ENCODE measurements at regions not wholly inside any gene's neighbourhood (a gene's known extent, or its start where the extent isn't known, plus 50 kb on each side); places are given as distances from the start of the nearest gene placed in this dataset.

DNA sequence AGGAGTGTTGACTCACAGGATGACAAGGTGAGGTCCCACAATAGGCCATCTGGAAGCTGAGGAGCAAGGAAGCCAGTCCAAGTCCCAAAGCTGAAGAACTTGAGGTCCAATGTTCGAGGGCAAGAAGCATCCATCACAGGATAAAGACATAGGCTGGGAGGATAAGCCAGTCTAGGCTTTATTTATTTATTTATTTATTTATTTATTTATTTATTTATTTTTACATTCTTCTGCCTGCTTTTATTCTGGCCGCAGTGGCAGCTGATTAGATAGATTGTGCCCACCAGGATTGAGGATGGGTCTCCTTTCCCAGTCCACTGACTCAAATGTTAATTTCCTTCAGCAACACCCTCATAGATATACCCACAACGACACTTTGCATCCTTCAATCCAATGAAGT is 472.2 kb upstream of the DPPA4 start:
- no peaks in the 10 kb centered on the region for H3K9me3 Mint-ChIP-seq (ENCODE audit: low read depth)
- CTCF ChIA-PET = interaction anchor here (0.6 kb wide), 2 partner anchors 74 to 112 kb away, joined by 3 read pairs; no protein-coding TSS in a partner anchor
- ATAC-seq (no peak), DNase-seq (no peak)
- peaks cover 33% of the 10 kb centered on the region for H3K4me1 Mint-ChIP-seq
- H3K27me3 Mint-ChIP-seq = no peaks in the 10 kb centered on the region
- intact Hi-C loops (cut with DNase I, micrococcal nuclease) = loop anchor here (5.0 to 10.0 kb wide), 6 partner anchors 1005 to 1798 kb away; partner anchors contain the start of genes NECTIN3 (in 2 of the 2) and CD96 (in 1 of the 2)
- no peak overlapping the region for H3K27ac Mint-ChIP-seq
- no peak overlapping the region for H3K4me3 Mint-ChIP-seq
- POLR2A ChIA-PET = no interaction called here
- H3K36me3 Mint-ChIP-seq (ENCODE audit: low read depth) = peaks cover 2% of the 10 kb centered on the region

DNA sequence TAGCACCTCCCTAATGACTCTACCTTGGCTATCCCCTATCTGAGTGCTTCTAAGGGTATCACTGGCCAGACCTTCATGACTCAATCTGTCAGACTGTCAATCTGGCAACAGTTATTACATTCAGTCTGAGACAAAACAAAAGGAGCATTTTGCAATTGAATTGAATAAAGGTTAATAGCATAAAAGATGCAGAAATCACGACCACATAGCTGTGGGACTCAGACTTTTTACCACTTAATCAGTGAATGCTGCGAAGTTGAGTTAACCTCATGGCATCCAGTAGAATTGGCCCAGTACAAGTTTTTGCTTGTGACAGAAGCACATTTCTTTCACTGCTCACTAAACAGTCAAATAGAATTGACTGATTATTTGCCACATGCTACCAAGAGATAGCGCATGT is 480.7 kb upstream of the DPPA4 start:
- Mint-ChIP-seq H3K9me3 (ENCODE audit: low read depth) (no peaks in the 10 kb centered on the region), H3K4me3 (no peak overlapping the region), H3K36me3 (ENCODE audit: low read depth) (no peaks in the 10 kb centered on the region), H3K4me1 (no peaks in the 10 kb centered on the region), H3K27me3 (no peaks in the 10 kb centered on the region), H3K27ac (no peak overlapping the region)
- no peak for ATAC-seq
- DNase-seq = no peak
- ChIA-PET POLR2A (no interaction called here), CTCF (interaction anchor here (0.5 to 1.5 kb wide), 2 partner anchors 11 to 1240 kb away, joined by 3 read pairs; no protein-coding TSS in a partner anchor)
- intact Hi-C loops (cut with DNase I, micrococcal nuclease) = no loop called here

DNA sequence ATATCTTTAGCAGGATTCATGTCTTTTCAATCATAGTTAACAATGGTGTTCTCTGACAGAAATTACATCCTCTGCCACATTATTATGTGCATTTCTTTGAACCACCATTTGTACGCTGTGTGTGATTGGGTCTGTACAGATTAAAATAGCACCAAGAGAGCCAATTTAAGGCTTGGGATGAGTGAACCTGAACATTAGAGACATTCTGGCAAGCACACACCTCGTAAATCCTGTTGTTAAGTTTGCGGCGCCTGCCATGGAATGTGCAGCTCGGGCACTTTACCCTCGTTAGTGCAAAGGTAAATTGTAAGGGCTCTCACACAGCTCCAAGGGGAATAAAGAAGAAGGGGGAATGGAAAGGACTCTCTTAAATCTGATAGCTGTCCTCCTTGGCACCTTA is 482.4 kb upstream of the DPPA4 start:
- Mint-ChIP-seq H3K4me3 (no peak overlapping the region), H3K9me3 (ENCODE audit: low read depth) (no peaks in the 10 kb centered on the region), H3K27ac (no peak overlapping the region), H3K36me3 (ENCODE audit: low read depth) (no peaks in the 10 kb centered on the region), H3K4me1 (no peaks in the 10 kb centered on the region), H3K27me3 (no peaks in the 10 kb centered on the region)
- CTCF ChIA-PET = no interaction called here
- POLR2A ChIA-PET = no interaction called here
- intact Hi-C loops (cut with DNase I, micrococcal nuclease) = no loop called here
- no peak for DNase-seq
- ATAC-seq = no peak

DNA sequence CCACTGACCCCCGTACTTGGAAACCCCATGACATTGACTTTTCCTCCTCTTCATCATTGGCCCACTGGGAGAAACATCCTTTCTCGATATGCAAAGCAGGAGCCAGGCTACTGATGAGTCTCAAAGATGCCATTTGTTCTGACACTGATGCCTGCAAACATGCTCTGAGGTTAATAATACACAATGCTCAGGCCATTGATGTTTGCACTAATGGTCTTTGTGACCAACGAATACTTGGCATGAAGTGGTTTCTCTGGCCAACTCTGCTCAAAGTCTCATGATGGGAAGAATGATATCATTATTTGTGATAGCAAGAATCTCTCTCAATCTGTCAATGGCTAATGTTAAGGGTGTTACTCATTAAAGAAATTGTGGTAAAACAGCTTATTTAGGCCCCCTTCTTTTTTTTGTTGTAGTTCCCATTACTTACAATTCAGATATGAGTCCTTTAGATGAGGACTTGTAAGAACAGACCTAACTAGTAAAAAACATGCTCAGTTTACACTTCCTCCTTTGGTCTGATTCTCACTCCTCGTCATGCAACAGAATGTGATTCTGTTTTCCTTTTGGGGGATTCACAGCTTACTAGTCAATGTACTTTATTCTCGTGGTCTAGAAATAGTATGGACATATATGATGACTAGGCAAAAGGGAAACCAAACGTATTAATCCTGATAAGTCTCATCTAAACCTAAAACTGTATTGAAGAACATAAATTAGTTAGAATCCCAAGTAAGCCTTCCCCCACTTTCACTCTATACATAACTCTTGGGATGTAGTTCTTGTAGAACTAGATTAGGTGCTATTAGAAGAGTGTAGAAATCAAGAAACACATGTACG is 488.8 kb upstream of the DPPA4 start:
- ChIA-PET CTCF (no interaction called here), POLR2A (no interaction called here)
- Mint-ChIP-seq H3K4me3 (no peak overlapping the region), H3K27ac (no peak overlapping the region), H3K36me3 (ENCODE audit: low read depth) (no peaks in the 10 kb centered on the region), H3K27me3 (no peaks in the 10 kb centered on the region), H3K4me1 (no peaks in the 10 kb centered on the region), H3K9me3 (ENCODE audit: low read depth) (no peaks in the 10 kb centered on the region)
- intact Hi-C loops (cut with DNase I, micrococcal nuclease) = no loop called here
- DNase-seq (no peak), ATAC-seq (no peak)

GRCh38 chr3:109831403-109831802 is 494.1 kb upstream of the DPPA4 start:
- no peak overlapping the region for H3K4me3 Mint-ChIP-seq
- H3K9me3 Mint-ChIP-seq (ENCODE audit: low read depth) = no peaks in the 10 kb centered on the region
- ATAC-seq = no peak
- intact Hi-C loops (cut with DNase I, micrococcal nuclease) = no loop called here
- DNase-seq = no peak
- POLR2A ChIA-PET = no interaction called here
- H3K36me3 Mint-ChIP-seq (ENCODE audit: low read depth) = no peaks in the 10 kb centered on the region
- no peaks in the 10 kb centered on the region for H3K4me1 Mint-ChIP-seq
- CTCF ChIA-PET = interaction anchor here (0.6 kb wide), 1 partner anchor 70 kb away, joined by 3 read pairs; no protein-coding TSS in a partner anchor
- no peak overlapping the region for H3K27ac Mint-ChIP-seq
- H3K27me3 Mint-ChIP-seq = no peaks in the 10 kb centered on the region

GRCh38 chr3:109835958-109836357 is 498.6 kb upstream of the DPPA4 start:
- H3K9me3 Mint-ChIP-seq (ENCODE audit: low read depth) = no peaks in the 10 kb centered on the region
- H3K4me3 Mint-ChIP-seq = no peak overlapping the region
- ChIA-PET CTCF (no interaction called here), POLR2A (no interaction called here)
- H3K4me1 Mint-ChIP-seq = no peaks in the 10 kb centered on the region
- intact Hi-C loops (cut with DNase I, micrococcal nuclease) = no loop called here
- H3K27me3 Mint-ChIP-seq = no peaks in the 10 kb centered on the region
- H3K36me3 Mint-ChIP-seq (ENCODE audit: low read depth) = no peaks in the 10 kb centered on the region
- no peak overlapping the region for H3K27ac Mint-ChIP-seq
- ATAC-seq (no peak), DNase-seq (no peak)

DNA sequence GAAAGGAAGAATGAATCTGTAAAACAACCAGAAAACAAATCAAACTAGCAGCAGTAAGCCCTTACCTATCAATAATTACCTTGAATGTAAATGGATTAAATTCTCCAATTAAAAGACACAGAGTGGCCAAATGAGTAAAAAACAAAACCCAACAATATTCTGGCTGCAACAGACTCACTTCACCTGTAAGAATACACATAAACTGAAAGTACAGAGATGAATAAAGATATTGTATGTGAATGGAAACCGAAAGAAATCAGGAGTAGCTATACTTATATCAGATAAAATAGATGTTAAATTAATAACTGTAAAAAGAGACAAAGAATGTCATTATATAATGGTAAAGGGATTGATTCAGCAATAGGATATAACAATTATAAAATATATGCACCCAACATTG is 514.5 kb upstream of the DPPA4 start:
- ChIA-PET POLR2A (no interaction called here), CTCF (no interaction called here)
- Mint-ChIP-seq H3K4me3 (no peak overlapping the region), H3K4me1 (peaks cover 7% of the 10 kb centered on the region), H3K27ac (no peak overlapping the region), H3K27me3 (no peaks in the 10 kb centered on the region), H3K36me3 (ENCODE audit: low read depth) (peaks cover 10% of the 10 kb centered on the region), H3K9me3 (ENCODE audit: low read depth) (peaks cover 23% of the 10 kb centered on the region)
- no peak for DNase-seq
- intact Hi-C loops (cut with DNase I, micrococcal nuclease) = loop anchor here (1.0 to 2.0 kb wide), 2 partner anchors 45 kb away; no protein-coding TSS in a partner anchor
- ATAC-seq = peak; percentile 36

GRCh38 chr3:109852283-109852682 is 514.9 kb upstream of the DPPA4 start:
- peaks cover 10% of the 10 kb centered on the region for H3K36me3 Mint-ChIP-seq (ENCODE audit: low read depth)
- H3K4me1 Mint-ChIP-seq = peaks cover 7% of the 10 kb centered on the region
- ATAC-seq = peak; percentile 36
- no peak overlapping the region for H3K4me3 Mint-ChIP-seq
- H3K27ac Mint-ChIP-seq = no peak overlapping the region
- CTCF ChIA-PET = no interaction called here
- intact Hi-C loops (cut with DNase I, micrococcal nuclease) = loop anchor here (1.0 to 2.0 kb wide), 2 partner anchors 45 kb away; no protein-coding TSS in a partner anchor
- H3K9me3 Mint-ChIP-seq (ENCODE audit: low read depth) = peaks cover 23% of the 10 kb centered on the region
- no peak for DNase-seq
- POLR2A ChIA-PET = no interaction called here
- H3K27me3 Mint-ChIP-seq = no peaks in the 10 kb centered on the region

GRCh38 chr3:109853077-109853731 is 515.9 kb upstream of the DPPA4 start:
- H3K36me3 Mint-ChIP-seq (ENCODE audit: low read depth) = peaks cover 10% of the 10 kb centered on the region

GRCh38 chr3:109863701-109864100 is 526.4 kb upstream of the DPPA4 start:
- intact Hi-C loops (cut with DNase I, micrococcal nuclease) = no loop called here
- DNase-seq (no peak), ATAC-seq (no peak)
- Mint-ChIP-seq H3K27me3 (no peaks in the 10 kb centered on the region), H3K4me1 (no peaks in the 10 kb centered on the region), H3K4me3 (no peak overlapping the region), H3K36me3 (ENCODE audit: low read depth) (no peaks in the 10 kb centered on the region), H3K9me3 (ENCODE audit: low read depth) (peaks cover 6% of the 10 kb centered on the region), H3K27ac (no peak overlapping the region)
- ChIA-PET POLR2A (no interaction called here), CTCF (no interaction called here)

More at GRCh38 chr3:109853077-109853731, 515.9 kb upstream of the DPPA4 start:
- intact Hi-C loops (cut with DNase I, micrococcal nuclease) = loop anchor here in 1 of 2 experiments (2.0 kb wide), 1 partner anchor 46 kb away; no protein-coding TSS in a partner anchor
- H3K4me1 Mint-ChIP-seq = peaks cover 7% of the 10 kb centered on the region
- DNase-seq (no peak), ATAC-seq (no peak)
- CTCF ChIA-PET = interaction anchor here (0.6 to 1.6 kb wide), 2 partner anchors 166 to 461 kb away, joined by 3 read pairs; no protein-coding TSS in a partner anchor
- no peak overlapping the region for H3K27ac Mint-ChIP-seq
- no peaks in the 10 kb centered on the region for H3K27me3 Mint-ChIP-seq
- POLR2A ChIA-PET = no interaction called here
- peaks cover 23% of the 10 kb centered on the region for H3K9me3 Mint-ChIP-seq (ENCODE audit: low read depth)
- H3K4me3 Mint-ChIP-seq = no peak overlapping the region

GRCh38 chr3:109864452-109864851 is 527.1 kb upstream of the DPPA4 start:
- DNase-seq (no peak), ATAC-seq (no peak)
- Mint-ChIP-seq H3K4me3 (no peak overlapping the region), H3K9me3 (ENCODE audit: low read depth) (peaks cover 6% of the 10 kb centered on the region), H3K36me3 (ENCODE audit: low read depth) (no peaks in the 10 kb centered on the region), H3K27ac (no peak overlapping the region), H3K4me1 (no peaks in the 10 kb centered on the region), H3K27me3 (no peaks in the 10 kb centered on the region)
- POLR2A ChIA-PET = no interaction called here
- CTCF ChIA-PET = no interaction called here
- intact Hi-C loops (cut with DNase I, micrococcal nuclease) = no loop called here

GRCh38 chr3:109869586-109869985 is 532.2 kb upstream of the DPPA4 start:
- no peak for DNase-seq
- Mint-ChIP-seq H3K4me1 (no peaks in the 10 kb centered on the region), H3K27me3 (no peaks in the 10 kb centered on the region), H3K4me3 (no peak overlapping the region), H3K36me3 (ENCODE audit: low read depth) (no peaks in the 10 kb centered on the region), H3K9me3 (ENCODE audit: low read depth) (no peaks in the 10 kb centered on the region), H3K27ac (no peak overlapping the region)
- ChIA-PET POLR2A (no interaction called here), CTCF (no interaction called here)
- intact Hi-C loops (cut with DNase I, micrococcal nuclease) = no loop called here
- no peak for ATAC-seq
